GM12873 (cell line): ENCODE measurements at regions not wholly inside any gene's neighbourhood (a gene's known extent, or its start where the extent isn't known, plus 50 kb on each side); places are given as distances from the start of the nearest gene placed in this dataset.

Experiments
- CTCF ChIP-seq: IDR thresholded peaks from 2 replicates; pipeline ENCODE4 v1.5.1; 2012; ENCODE audit warnings: low read depth, mild to moderate bottlenecking, moderate library complexity, low read length, control low read depth; ENCODE audit not compliant: insufficient read depth; ENCODE audit errors: missing control alignments

- peak; percentile 41 for TF ChIP-seq CTCF
These were observed 904.5 kb upstream of the API5 start for GRCh38 chr11:42407341-42407740.

DNA sequence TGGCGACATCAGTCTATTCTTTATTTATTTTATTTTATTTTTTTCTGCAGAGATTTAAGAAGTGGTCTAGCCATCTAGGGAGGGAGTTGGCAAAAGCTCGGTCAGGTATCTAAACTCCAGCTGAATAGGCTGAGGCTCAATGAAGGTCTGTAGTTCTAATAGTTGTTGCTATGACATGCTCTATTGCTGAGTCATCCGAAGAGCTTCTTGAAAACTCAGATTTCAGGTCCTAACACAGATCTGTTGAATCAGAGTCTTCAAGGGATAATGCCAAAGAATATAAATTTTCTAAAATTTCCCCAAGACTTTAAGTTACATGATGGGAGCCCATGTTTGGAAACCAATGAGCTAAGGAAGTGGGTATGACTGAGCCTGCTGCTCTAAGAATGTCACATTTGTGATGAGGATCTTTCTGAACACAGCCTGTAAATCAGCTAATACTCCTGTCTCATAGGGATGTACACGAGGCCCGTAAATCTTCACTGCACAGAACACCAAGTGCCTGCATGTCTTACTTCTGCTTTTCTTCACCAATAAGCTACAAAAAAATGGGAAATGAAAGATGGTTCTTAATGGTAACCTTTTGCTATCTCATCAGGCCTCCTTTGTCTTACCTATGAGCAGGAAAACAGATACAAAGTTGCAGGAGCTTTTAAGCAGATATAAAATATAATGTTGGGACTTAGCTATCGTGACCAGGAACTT is 901.4 kb upstream of the API5 start:
- TF ChIP-seq CTCF, result no peak

- TF ChIP-seq CTCF, result no peak
These were observed 899.2 kb upstream of the API5 start for GRCh38 chr11:42412590-42412989.

DNA sequence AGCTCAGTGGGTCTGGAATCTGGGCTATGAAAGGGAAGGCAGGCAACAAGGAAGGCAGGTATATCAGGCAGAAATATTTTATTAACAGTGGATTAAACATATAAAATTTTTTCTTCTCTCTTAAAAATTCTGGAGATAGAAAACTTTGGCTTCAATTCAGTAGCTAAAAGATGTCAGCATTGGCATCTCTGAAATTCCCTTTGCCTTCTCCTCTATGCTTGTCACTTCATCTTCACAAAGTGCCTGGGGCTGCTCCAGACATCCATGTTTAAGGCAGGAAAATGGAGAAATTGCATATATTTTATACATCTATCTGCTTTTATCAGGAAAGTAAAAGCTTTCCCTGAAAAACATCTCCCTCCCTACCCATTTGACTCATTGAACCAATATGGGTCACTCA is 894.1 kb upstream of the API5 start:
- no peak for TF ChIP-seq CTCF

DNA sequence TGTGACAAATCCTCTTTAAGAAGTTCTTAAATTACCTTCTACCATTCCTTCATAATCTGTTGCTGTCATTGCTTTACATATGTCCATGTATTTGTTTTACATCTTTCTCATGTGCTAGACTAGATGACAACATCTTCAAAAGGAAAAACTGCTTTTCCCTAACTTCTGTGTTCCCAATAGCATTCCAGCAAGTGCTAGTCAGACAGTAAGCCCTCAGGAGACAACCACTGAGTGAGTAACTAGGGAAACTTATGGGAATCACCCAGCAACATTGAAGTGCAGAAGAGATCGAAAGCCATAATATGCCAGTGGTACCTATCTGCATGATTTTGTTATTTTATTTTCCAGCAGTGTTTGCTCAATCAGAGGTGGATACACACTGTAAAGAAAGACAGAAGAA is 889.7 kb upstream of the API5 start:
- TF ChIP-seq CTCF, result no peak

- TF ChIP-seq CTCF, result no peak
These were observed 867.4 kb upstream of the API5 start for GRCh38 chr11:42444406-42444805.

- TF ChIP-seq CTCF, result no peak
These were observed 849.1 kb upstream of the API5 start for GRCh38 chr11:42462558-42463310.
